ENCODE measurements at regions not wholly inside any gene's neighbourhood (a gene's known extent, or its start where the extent isn't known, plus 50 kb on each side); places are given as distances from the start of the nearest gene placed in this dataset.

DNA sequence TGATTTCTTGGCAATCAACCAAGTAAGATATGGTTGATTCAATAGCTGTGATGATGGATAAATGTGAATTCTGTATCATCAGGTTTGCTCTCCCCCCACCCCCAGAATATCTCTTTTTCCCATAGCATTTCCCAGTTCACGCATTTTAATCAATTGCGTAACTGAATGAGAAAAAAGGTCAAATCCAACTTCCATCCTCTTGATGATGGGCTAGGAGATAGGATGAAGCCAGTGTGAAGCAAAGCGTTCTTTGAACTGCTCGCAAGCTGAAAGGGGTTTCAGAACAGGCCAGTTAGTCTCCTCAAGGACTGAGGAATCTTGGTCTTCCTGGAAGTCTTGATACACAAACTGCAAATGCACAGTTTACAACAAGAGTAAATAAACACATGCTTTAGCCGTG is 94.5 kb upstream of the ARMC3 start:
- H3K4me3 Mint-ChIP-seq = no peak overlapping the region
- Histone ChIP-seq H3K4me2 (replicated peaks; ENCODE audit: low read depth, low read length, poor library complexity, severe bottlenecking) (no peak overlapping the region), H3K4me1 (ENCODE audit: control insufficient read depth in 2 of 2, insufficient read depth in 2 of 2, low read length in 2 of 2) (no peaks in the 10 kb centered on the region), H3K27me3 (replicated peaks in 1 of 4; ENCODE audit: control extremely low read depth in 1 of 4, control insufficient read depth in 3 of 4, insufficient read depth in 4 of 4, low read length in 3 of 4) (no peaks in the 10 kb centered on the region), H3K9me3 (ENCODE audit: control extremely low read depth in 1 of 3, control insufficient read depth in 2 of 3, insufficient read depth in 1 of 3, low read length in 2 of 3) (peaks cover 0 to 13% (median 0%) of the 10 kb centered on the region in 3 donors), H4K20me1 (ENCODE audit: control insufficient read depth, insufficient read depth, low read length, poor library complexity, severe bottlenecking) (no peaks in the 10 kb centered on the region), H3K9ac (ENCODE audit: low read length) (no peak overlapping the region), H3K4me3 (ENCODE audit: control extremely low read depth in 1 of 5, extremely low read depth in 1 of 5, insufficient read depth in 1 of 5, low read depth in 2 of 5, low read length in 4 of 5) (no peak overlapping the region), H3K79me2 (ENCODE audit: control insufficient read depth, insufficient read depth, low read length) (no peaks in the 10 kb centered on the region), H3K36me3 (replicated peaks in 1 of 2; ENCODE audit: control extremely low read depth in 1 of 2, control insufficient read depth in 1 of 2, extremely low read depth in 1 of 2, insufficient read depth in 2 of 2, low read length in 1 of 2) (no peaks in the 10 kb centered on the region), H2AFZ (ENCODE audit: insufficient read depth, low read depth, low read length, poor library complexity, severe bottlenecking) (no peak overlapping the region), H3K27ac (ENCODE audit: low read length in 2 of 2) (no peak overlapping the region)
- ChIA-PET POLR2A (interaction anchor here (0.7 kb wide), 1 partner anchor 11 kb away, joined by 5 read pairs; no protein-coding TSS in a partner anchor), CTCF (no interaction called here)
- no peaks in the 10 kb centered on the region for H3K4me1 Mint-ChIP-seq
- DNase-seq = no peak
- ATAC-seq (ENCODE audit: low read depth) = no peak
- H3K9me3 Mint-ChIP-seq (ENCODE audit: insufficient read depth) = no peaks in the 10 kb centered on the region
- no peaks in the 10 kb centered on the region for H3K27me3 Mint-ChIP-seq
- WGBS (ENCODE audit: insufficient coverage) = no CpG with 5 or more reads among the region's 5 CpGs
- H3K27ac Mint-ChIP-seq = no peak overlapping the region
- TF ChIP-seq EZH2 (IDR thresholded peaks at IDR 0.05; ENCODE audit: borderline replicate concordance, insufficient read depth, low read depth, low read length, poor library complexity, severe bottlenecking) = no peak
- TF ChIP-seq, protein P1, sequence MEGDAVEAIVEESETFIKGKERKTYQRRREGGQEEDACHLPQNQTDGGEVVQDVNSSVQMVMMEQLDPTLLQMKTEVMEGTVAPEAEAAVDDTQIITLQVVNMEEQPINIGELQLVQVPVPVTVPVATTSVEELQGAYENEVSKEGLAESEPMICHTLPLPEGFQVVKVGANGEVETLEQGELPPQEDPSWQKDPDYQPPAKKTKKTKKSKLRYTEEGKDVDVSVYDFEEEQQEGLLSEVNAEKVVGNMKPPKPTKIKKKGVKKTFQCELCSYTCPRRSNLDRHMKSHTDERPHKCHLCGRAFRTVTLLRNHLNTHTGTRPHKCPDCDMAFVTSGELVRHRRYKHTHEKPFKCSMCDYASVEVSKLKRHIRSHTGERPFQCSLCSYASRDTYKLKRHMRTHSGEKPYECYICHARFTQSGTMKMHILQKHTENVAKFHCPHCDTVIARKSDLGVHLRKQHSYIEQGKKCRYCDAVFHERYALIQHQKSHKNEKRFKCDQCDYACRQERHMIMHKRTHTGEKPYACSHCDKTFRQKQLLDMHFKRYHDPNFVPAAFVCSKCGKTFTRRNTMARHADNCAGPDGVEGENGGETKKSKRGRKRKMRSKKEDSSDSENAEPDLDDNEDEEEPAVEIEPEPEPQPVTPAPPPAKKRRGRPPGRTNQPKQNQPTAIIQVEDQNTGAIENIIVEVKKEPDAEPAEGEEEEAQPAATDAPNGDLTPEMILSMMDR (IDR thresholded peaks at IDR 0.05) = no peak
- intact Hi-C loops (cut with micrococcal nuclease) = no loop called here

DNA sequence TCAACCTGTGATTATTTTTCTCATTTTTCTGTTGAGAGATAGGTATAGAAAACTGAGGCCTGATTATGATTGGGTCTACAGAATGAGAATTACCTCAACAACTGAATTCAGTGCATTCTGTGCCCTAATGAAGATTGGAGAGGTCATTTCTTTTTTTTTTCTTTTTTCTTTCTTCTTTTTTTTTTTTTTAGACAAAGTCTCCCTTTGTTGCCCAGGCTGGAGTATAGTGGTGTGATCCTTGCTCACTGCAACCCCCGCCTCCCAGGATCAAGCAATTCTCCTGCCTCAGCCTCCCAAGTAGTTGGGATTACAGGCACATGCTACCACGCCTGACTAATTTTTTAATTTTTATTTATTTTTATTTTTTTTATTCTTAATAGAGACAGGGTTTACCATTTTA is 95.0 kb upstream of the ARMC3 start:
- H3K4me3 Mint-ChIP-seq = no peak overlapping the region
- Histone ChIP-seq H2AFZ (ENCODE audit: insufficient read depth, low read depth, low read length, poor library complexity, severe bottlenecking) (no peak overlapping the region), H3K79me2 (ENCODE audit: control insufficient read depth, insufficient read depth, low read length) (no peaks in the 10 kb centered on the region), H3K4me3 (ENCODE audit: control extremely low read depth in 1 of 5, extremely low read depth in 1 of 5, insufficient read depth in 1 of 5, low read depth in 2 of 5, low read length in 4 of 5) (no peak overlapping the region), H4K20me1 (ENCODE audit: control insufficient read depth, insufficient read depth, low read length, poor library complexity, severe bottlenecking) (no peaks in the 10 kb centered on the region), H3K27ac (ENCODE audit: low read length in 2 of 2) (no peak overlapping the region), H3K36me3 (replicated peaks in 1 of 2; ENCODE audit: control extremely low read depth in 1 of 2, control insufficient read depth in 1 of 2, extremely low read depth in 1 of 2, insufficient read depth in 2 of 2, low read length in 1 of 2) (no peaks in the 10 kb centered on the region), H3K27me3 (replicated peaks in 1 of 4; ENCODE audit: control extremely low read depth in 1 of 4, control insufficient read depth in 3 of 4, insufficient read depth in 4 of 4, low read length in 3 of 4) (no peaks in the 10 kb centered on the region), H3K4me1 (ENCODE audit: control insufficient read depth in 2 of 2, insufficient read depth in 2 of 2, low read length in 2 of 2) (no peaks in the 10 kb centered on the region), H3K9me3 (ENCODE audit: control extremely low read depth in 1 of 3, control insufficient read depth in 2 of 3, insufficient read depth in 1 of 3, low read length in 2 of 3) (peaks cover 0 to 13% (median 0%) of the 10 kb centered on the region in 3 donors), H3K9ac (ENCODE audit: low read length) (no peak overlapping the region), H3K4me2 (replicated peaks; ENCODE audit: low read depth, low read length, poor library complexity, severe bottlenecking) (no peak overlapping the region)
- no peaks in the 10 kb centered on the region for H3K4me1 Mint-ChIP-seq
- DNase-seq (no peak), ATAC-seq (ENCODE audit: low read depth) (no peak)
- H3K9me3 Mint-ChIP-seq (ENCODE audit: insufficient read depth) = no peaks in the 10 kb centered on the region
- no peaks in the 10 kb centered on the region for H3K27me3 Mint-ChIP-seq
- H3K27ac Mint-ChIP-seq = no peak overlapping the region
- CTCF ChIA-PET = no interaction called here
- intact Hi-C loops (cut with micrococcal nuclease) = no loop called here
- TF ChIP-seq, protein P1 (IDR thresholded peaks at IDR 0.05) = no peak
- no peak for TF ChIP-seq EZH2 (IDR thresholded peaks at IDR 0.05; ENCODE audit: borderline replicate concordance, insufficient read depth, low read depth, low read length, poor library complexity, severe bottlenecking)
- WGBS (ENCODE audit: insufficient coverage) = no CpG with 5 or more reads among the region's 2 CpGs
- POLR2A ChIA-PET = no interaction called here
